Fibroblast of lung (primary cell): ENCODE measurements at regions not wholly inside any gene's neighbourhood (a gene's known extent, or its start where the extent isn't known, plus 50 kb on each side); places are given as distances from the start of the nearest gene placed in this dataset.

Experiments
- DNase-seq, 2 donors: peaks; one replicate each; pipeline versions ENCODE4 v3.0.0 to v3.0.0-alpha.2; 2010; ENCODE audit warnings: low read depth in 2 of 2
- H2AFZ ChIP-seq: 2 replicates; pipeline ENCODE4 v1.5.1; 2012; ENCODE audit warnings: low read length, control low read depth, inconsistent platforms
- H3K27ac ChIP-seq: 2 replicates; pipeline ENCODE4 v1.5.1; 2011; ENCODE audit warnings: low read length, control low read depth; ENCODE audit not compliant: insufficient read depth
- H3K27me3 ChIP-seq: 2 replicates; pipeline ENCODE4 v1.5.1; 2011; ENCODE audit warnings: mild to moderate bottlenecking, low read length; ENCODE audit not compliant: control insufficient read depth, insufficient read depth
- H3K36me3 ChIP-seq: 2 replicates; pipeline ENCODE4 v1.5.1; 2011; ENCODE audit warnings: low read length; ENCODE audit not compliant: control insufficient read depth, insufficient read depth
- H3K4me1 ChIP-seq: 2 replicates; pipeline ENCODE4 v1.5.1; 2011; ENCODE audit warnings: low read length; ENCODE audit not compliant: control insufficient read depth, insufficient read depth; ENCODE audit errors: extremely low read depth
- H3K4me2 ChIP-seq: 2 replicates; pipeline ENCODE4 v1.5.1; 2011; ENCODE audit warnings: low read length, control low read depth; ENCODE audit not compliant: insufficient read depth; ENCODE audit errors: extremely low read depth
- H3K4me3 ChIP-seq, 4 experiments: fragments of 200-600 bp in 1 of 4; sonication (generic) in 1 of 4; replicated peaks in 1 of 4; 2 replicates each; pipeline ENCODE4 v1.5.1; 2011 to 2016; ENCODE audit warnings: low read length in 4 of 4, low read depth in 3 of 4, mild to moderate bottlenecking in 3 of 4, control low read depth in 2 of 4, inconsistent platforms in 1 of 4, mixed read lengths in 1 of 4; ENCODE audit not compliant: insufficient read depth in 1 of 4; ENCODE audit errors: control extremely low read depth in 1 of 4
- H3K79me2 ChIP-seq: 2 replicates; pipeline ENCODE4 v1.5.1; 2012; ENCODE audit warnings: mild to moderate bottlenecking, low read length, inconsistent platforms; ENCODE audit not compliant: control insufficient read depth, insufficient read depth
- H3K9ac ChIP-seq: 2 replicates; pipeline ENCODE4 v1.5.1; 2011; ENCODE audit warnings: mild to moderate bottlenecking, low read length, control low read depth; ENCODE audit not compliant: insufficient read depth
- H3K9me3 ChIP-seq: 2 replicates; pipeline ENCODE4 v1.5.1; 2012; ENCODE audit warnings: low read depth, low read length; ENCODE audit not compliant: control insufficient read depth, insufficient read depth
- H4K20me1 ChIP-seq: 2 replicates; pipeline ENCODE4 v1.5.1; 2011; ENCODE audit warnings: low read length; ENCODE audit not compliant: control insufficient read depth, insufficient read depth; ENCODE audit errors: extremely low read depth
- EZH2 ChIP-seq: IDR thresholded peaks from 2 replicates; pipeline ENCODE4 v1.5.1; 2012; ENCODE audit warnings: low read length, control low read depth, mild to moderate bottlenecking; ENCODE audit errors: missing control alignments
- TF ChIP-seq, protein P1 (sequence below), 2 donors: IDR thresholded peaks in 1 of 2; conservative IDR thresholded peaks in 1 of 2; 1 replicate in 1 of 2; 2 replicates in 1 of 2; pipeline ENCODE4 v1.5.1; 2011 to 2012; ENCODE audit warnings: low read length in 2 of 2, control low read depth in 1 of 2, inconsistent platforms in 1 of 2, low read depth in 1 of 2, mild to moderate bottlenecking in 1 of 2

DNA sequence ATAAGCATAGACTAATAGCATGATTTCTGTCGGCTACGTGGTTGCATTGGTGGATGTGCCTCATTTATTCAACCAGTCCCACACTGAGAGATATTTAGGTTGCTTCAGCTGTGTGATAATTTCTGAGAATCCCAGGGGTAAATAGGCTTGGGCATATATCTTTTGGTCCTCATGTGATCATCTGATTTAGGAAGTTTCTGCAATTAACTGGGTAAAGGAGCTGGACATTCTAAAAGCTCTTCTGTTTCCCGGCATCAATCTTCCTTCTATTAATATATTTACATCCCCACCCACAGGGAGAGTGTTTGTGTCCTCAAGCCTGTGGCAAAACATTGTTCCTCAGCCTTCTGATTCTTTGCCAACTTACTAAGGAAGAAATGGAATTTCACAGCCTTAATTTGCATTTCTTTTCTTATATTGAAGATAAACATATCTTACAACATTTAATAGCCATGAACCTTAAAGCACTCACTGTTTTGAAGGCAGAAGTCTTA, 431.6 kb downstream of the RFC3 start:
- H2AFZ ChIP-seq = no peak overlapping the region
- no peaks in the 10 kb centered on the region for H3K36me3 ChIP-seq
- H3K4me2 ChIP-seq = no peak overlapping the region
- no peak overlapping the region for H3K4me3 ChIP-seq
- H3K27ac ChIP-seq = no peak overlapping the region
- H3K79me2 ChIP-seq = no peaks in the 10 kb centered on the region
- H3K27me3 ChIP-seq = no peaks in the 10 kb centered on the region
- TF ChIP-seq, protein P1, sequence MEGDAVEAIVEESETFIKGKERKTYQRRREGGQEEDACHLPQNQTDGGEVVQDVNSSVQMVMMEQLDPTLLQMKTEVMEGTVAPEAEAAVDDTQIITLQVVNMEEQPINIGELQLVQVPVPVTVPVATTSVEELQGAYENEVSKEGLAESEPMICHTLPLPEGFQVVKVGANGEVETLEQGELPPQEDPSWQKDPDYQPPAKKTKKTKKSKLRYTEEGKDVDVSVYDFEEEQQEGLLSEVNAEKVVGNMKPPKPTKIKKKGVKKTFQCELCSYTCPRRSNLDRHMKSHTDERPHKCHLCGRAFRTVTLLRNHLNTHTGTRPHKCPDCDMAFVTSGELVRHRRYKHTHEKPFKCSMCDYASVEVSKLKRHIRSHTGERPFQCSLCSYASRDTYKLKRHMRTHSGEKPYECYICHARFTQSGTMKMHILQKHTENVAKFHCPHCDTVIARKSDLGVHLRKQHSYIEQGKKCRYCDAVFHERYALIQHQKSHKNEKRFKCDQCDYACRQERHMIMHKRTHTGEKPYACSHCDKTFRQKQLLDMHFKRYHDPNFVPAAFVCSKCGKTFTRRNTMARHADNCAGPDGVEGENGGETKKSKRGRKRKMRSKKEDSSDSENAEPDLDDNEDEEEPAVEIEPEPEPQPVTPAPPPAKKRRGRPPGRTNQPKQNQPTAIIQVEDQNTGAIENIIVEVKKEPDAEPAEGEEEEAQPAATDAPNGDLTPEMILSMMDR (conservative IDR thresholded peaks at IDR 0.05 in 1 of 2, IDR thresholded peaks at IDR 0.05 in 1 of 2; ENCODE audit: low read depth in 1 of 2, low read length in 2 of 2) = no peak
- TF ChIP-seq EZH2 = no peak
- H3K9ac ChIP-seq = no peak overlapping the region
- no peaks in the 10 kb centered on the region for H3K9me3 ChIP-seq
- no peaks in the 10 kb centered on the region for H3K4me1 ChIP-seq
- no peak for DNase-seq
- H4K20me1 ChIP-seq = no peaks in the 10 kb centered on the region

DNA sequence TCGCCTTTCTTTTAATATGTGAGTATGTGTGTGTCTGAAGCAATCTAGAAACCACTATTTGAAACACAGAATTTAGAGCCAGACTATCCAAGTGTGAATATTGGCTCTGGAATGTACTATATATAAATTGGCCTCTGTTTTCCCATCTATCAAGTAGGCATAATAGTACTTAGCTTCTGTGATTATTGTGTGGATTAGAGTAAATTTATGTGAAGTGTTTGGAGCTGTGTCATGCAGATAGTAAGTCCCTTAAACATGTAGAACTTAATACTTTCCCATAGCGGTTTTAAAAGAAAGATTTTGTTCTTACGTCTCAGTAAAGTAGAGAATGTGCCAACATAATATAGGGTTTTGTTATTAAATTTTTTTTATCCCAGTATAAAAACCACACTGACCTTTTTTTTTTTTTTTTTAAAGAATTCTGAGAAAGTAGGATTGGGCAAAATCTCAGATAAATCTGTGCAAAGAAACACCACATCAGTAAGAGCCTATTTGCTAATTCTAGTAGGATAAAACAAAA, 432.3 kb downstream of the RFC3 start:
- Histone ChIP-seq H3K79me2 (no peaks in the 10 kb centered on the region), H3K27me3 (no peaks in the 10 kb centered on the region), H2AFZ (no peak overlapping the region), H3K27ac (no peak overlapping the region), H3K4me2 (no peak overlapping the region), H3K36me3 (no peaks in the 10 kb centered on the region), H3K9ac (no peak overlapping the region), H3K4me1 (no peaks in the 10 kb centered on the region), H4K20me1 (no peaks in the 10 kb centered on the region), H3K4me3 (no peak overlapping the region), H3K9me3 (no peaks in the 10 kb centered on the region)
- TF ChIP-seq, protein P1 (conservative IDR thresholded peaks at IDR 0.05 in 1 of 2, IDR thresholded peaks at IDR 0.05 in 1 of 2; ENCODE audit: low read depth in 1 of 2, low read length in 2 of 2) = no peak
- no peak for TF ChIP-seq EZH2
- peak in 1 of 2 donors; percentile 72 for DNase-seq

DNA sequence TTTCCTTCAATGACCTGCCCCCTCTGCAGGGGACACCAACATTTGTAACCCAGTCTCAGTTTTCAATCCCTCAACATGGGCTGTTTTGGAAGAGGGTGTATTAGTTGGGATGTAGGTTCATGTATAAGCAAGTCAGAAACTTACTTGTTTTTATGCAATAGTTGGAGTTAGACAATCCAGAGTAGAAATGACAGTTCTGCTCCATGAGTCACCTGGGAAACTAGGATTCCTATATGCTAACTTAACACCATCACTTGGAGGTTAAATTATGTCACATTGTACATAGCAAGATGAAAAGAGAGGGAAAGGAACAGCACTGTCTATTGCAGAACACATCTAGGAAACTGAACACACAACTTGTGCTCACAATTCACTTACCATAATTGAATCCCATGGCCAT, 436.4 kb downstream of the RFC3 start:
- no peaks in the 10 kb centered on the region for H3K4me1 ChIP-seq
- no peak overlapping the region for H3K9ac ChIP-seq
- H3K36me3 ChIP-seq = no peaks in the 10 kb centered on the region
- DNase-seq = no peak
- no peaks in the 10 kb centered on the region for H4K20me1 ChIP-seq
- H3K27me3 ChIP-seq = no peaks in the 10 kb centered on the region
- no peaks in the 10 kb centered on the region for H3K9me3 ChIP-seq
- no peak overlapping the region for H2AFZ ChIP-seq
- no peak overlapping the region for H3K27ac ChIP-seq
- no peaks in the 10 kb centered on the region for H3K79me2 ChIP-seq
- H3K4me2 ChIP-seq = no peak overlapping the region
- H3K4me3 ChIP-seq = no peak overlapping the region
- TF ChIP-seq EZH2 = no peak
- TF ChIP-seq, protein P1 (conservative IDR thresholded peaks at IDR 0.05 in 1 of 2, IDR thresholded peaks at IDR 0.05 in 1 of 2; ENCODE audit: low read depth in 1 of 2, low read length in 2 of 2) = no peak
